GM19351 (cell line): ENCODE measurements at regions not wholly inside any gene's neighbourhood (a gene's known extent, or its start where the extent isn't known, plus 50 kb on each side); places are given as distances from the start of the nearest gene placed in this dataset.
"Not testable (repeated sequence)": the region's sequence is repeated elsewhere in the genome, so short reads cannot be mapped to it uniquely, and the experiment has no call there.

Source experiments
- ATAC-seq: cut with Tn5 transposase; IDR thresholded peaks from one replicate; pipeline ENCODE4 v1.9.1; 2021; ENCODE audit warnings: mild to moderate bottlenecking, moderate library complexity; ENCODE audit not compliant: unreplicated experiment

GRCh38 chr9:2493109-2493508 lies 128.5 kb upstream of the VLDLR start:
- no peak for ATAC-seq

GRCh38 chr9:2493529-2493928 lies 128.1 kb upstream of the VLDLR start:
- no peak for ATAC-seq

GRCh38 chr9:2494562-2494961 lies 127.0 kb upstream of the VLDLR start:
- ATAC-seq: no peak

GRCh38 chr9:2495221-2496005 lies 126.2 kb upstream of the VLDLR start:
- no peak for ATAC-seq

DNA sequence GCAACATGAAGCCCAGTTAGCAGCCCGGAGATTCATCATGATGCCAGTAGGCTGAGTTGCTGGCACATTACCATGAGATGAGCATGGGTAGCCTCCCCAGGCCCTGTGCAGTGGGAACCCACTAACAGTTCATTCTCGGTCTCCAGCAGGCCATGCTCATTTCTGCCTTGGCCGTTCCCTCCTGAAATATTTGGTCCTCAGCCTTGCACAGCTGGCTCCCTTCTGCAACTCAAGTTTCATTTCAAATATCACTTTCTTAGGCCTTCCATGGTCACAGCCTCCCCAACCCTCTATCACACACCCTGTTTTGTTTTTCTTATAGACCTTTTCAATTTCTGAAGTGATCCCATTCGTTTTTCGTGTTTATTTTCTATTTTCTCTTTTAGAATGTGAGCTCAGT lies 125.4 kb upstream of the VLDLR start:
- ATAC-seq: no peak

- ATAC-seq: no peak
Observed at GRCh38 chr9:2496934-2497333, 124.7 kb upstream of the VLDLR start.

GRCh38 chr9:2497666-2498400 lies 123.8 kb upstream of the VLDLR start:
- ATAC-seq: no peak

GRCh38 chr9:2502210-2502609 lies 119.4 kb upstream of the VLDLR start:
- no peak for ATAC-seq

- no peak for ATAC-seq
Observed at GRCh38 chr9:2502760-2503159, 118.8 kb upstream of the VLDLR start.

DNA sequence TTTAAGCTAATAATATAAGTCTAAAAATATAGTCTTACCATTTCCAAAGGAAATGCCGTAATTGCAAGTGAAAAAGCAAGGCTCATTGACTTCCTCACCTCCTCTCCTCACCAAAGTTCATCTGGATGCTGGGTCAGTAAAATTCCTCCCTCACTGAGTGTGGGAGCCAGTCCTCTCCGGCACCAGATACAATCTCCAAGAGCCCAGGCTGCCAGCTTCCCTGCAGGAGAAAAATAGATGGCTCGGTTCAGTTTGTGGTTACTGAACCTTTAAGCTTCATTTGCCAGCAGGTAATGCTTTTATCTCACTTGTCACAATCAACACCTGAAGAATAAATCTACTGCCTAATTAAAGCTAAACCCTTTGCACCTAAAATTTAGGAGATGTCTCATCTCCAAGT lies 115.3 kb upstream of the VLDLR start:
- no peak for ATAC-seq

- no peak for ATAC-seq
Observed at GRCh38 chr9:2523591-2523990, 98.0 kb upstream of the VLDLR start.

GRCh38 chr9:2524601-2525000 lies 97.0 kb upstream of the VLDLR start:
- ATAC-seq: no peak

GRCh38 chr9:2525147-2525546 lies 96.4 kb upstream of the VLDLR start:
- ATAC-seq: no peak

DNA sequence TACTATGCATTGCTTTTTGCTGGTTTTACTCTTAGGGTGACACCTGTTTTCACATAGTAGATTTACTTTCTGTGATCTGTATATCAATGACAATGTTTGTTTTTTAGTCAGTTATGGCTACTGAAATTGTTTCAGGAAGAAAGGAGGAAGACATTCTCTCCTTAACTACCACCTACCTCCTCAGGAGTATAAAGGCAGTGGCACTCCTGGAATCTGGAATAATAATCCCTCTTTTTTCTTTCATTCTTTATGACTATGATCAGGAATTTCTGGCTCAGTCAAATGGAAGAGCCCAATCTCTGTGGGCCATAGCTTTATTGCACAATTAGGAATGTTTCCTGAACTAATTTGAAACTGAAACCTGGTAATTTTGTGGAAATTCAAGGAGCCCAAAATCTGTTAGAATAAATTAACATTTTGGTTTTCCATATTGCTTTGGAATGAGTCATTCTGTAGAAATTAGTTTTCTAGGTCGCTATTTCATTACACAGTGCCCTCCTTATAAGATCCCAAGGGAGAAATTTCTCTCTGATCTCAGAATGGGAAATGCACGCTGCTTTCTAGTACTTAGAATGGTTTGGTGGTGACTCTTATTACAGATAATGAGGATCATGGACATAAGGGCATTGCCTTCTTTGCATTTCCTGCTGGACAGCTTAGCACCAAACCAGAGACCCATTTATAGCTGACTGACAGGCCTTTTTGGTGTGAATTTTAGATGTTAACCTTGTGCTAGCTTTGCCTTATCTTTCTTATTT lies 95.3 kb upstream of the VLDLR start:
- no peak for ATAC-seq

DNA sequence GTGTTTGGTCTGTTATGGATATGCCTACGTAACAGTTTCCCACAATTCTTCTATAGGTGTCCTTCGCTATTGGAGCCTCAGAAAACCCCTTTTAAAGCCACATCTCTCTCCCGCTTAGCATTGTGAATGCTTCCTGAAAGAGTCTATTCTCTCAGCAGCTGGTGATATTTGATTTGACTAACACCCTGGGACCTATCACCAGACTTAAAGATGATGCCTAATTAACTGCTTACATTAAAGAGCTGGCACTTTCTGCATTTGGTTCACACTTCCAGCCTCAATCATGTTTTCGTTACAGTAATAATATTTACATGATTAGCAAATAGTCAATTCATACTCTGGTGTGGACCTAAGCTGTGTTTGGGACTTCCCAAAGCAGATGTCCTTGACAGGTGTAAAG lies 90.1 kb upstream of the VLDLR start:
- ATAC-seq: no peak

GRCh38 chr9:2536511-2536910 lies 85.1 kb upstream of the VLDLR start:
- no peak for ATAC-seq

DNA sequence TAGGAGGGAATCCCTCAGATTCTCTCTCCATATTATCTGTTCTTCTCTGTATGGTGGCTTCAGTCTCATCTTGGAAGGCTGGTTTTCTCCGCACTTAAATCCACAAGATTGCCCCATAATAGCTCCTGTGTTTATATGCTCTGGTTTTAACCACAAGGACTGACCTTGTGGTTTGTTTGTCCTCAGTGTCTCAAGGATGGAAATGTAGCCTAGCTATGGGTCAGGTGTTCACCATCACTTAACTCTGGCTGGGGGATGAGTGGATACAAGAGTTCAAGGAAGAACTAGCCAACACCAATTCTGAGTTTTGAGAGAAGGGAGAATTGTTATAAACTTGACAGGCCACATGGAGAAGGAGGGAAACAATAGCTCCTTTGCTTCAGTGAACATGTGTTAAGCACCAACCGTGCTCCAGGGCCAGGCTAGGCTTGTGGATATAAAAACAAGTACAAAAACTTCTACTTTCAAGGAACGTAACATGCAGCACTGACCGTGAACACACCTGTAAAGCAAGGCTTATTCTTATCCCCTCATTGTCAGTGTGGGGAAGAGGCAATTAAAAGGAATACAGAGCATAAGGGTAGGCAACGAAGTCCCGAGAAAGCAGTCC lies 75.6 kb upstream of the VLDLR start:
- no peak for ATAC-seq

DNA sequence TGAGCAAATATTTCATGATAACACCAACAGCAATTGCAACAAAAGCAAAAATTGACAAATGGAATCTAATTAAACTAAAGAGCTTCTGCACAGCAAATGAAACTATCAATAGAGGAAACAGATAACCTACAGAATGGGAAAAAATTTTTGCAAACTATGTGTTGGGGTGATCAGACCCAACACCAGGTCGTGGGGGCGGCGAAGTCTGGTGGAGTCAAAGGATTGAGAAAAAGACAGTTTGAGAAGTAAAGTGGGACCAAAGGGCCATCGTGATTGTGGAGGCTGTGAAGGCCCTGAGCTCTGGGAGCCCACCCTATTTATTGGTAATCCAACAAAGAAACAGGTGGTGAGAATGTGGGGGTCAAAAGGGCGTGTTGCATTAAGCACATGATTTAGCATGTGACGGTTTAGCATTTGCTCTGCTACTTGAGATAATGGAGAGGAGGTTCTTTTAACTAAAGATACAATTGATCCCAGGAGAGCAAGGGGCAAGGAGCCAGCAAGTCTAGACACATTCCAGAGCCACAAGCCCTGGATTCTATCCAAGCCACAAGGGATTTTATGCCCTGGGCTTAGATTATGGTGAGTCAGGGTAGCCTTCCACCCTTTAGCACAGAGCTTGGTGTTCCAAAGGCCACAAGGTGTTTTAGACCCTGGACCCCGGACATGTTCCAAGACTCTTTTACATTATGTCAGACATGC lies 65.5 kb upstream of the VLDLR start:
- ATAC-seq: not testable (repeated sequence)

DNA sequence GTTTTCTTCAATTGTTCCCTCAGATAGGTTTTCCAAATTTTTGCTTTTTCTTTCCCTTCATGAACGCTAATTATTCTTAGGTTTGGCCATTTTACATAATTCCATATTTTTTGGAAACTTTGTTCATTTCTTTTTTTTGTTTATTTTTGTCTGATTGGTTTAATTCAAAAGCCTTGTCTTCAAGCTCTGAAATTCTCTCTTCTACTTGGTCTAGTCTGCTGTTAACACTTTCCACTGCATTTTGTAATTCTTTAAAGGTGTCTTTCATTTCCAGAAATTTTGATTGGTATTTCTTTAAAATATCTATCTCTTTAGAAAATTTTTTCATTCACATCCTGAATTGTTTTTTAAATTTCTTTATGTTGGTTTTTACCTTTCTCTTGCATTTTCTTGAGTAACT lies 63.9 kb upstream of the VLDLR start:
- ATAC-seq: no peak

GRCh38 chr9:2559192-2560152 lies 62.1 kb upstream of the VLDLR start:
- no peak for ATAC-seq
